Activated CD4-positive, alpha-beta T cell treated with anti-CD3 and anti-CD28 coated beads, Interleukin-2, Interleukin-4, amounts not matched to agents 100 ng/mL and 50 ng/mL, durations not matched to agents 16 hours and 8 hours (primary cell): ENCODE measurements at regions not wholly inside any gene's neighbourhood (a gene's known extent, or its start where the extent isn't known, plus 50 kb on each side); places are given as distances from the start of the nearest gene placed in this dataset.
"Not testable (repeated sequence)": the region's sequence is repeated elsewhere in the genome, so short reads cannot be mapped to it uniquely, and the experiment has no call there.

ENCODE experiments used
- DNase-seq: peaks from one replicate; pipeline ENCODE4 v3.0.0-alpha.2; 2020; ENCODE audit warnings: low spot score

DNA sequence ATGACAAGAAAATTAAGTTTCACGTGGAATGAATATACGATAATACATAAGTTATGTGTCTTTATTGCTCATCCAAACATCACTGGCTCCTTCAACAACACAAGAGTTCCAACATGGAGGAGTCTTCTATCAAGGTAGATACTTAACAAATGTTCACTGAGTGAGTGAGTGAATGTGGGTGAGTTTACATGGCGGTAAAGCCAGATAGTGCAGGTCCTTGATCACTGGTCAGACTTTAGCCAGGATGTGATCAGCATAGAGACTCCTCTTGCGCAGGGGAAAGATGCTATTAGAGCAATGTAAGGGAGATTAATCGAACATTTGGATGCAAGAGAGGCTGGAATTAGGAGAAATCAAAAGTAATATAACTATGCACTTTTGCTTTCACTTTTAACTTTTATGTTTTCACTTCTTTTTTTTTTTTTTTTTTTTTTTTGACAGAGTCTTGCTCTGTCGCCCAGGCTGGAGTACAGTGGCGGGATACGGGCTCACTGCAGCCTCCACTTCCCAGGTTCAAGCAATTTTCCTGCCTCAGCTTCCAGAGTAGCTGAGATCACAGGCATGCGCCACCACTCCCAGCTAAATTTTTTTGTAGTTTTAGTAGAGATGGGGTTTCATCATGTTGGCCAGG, 249.0 kb upstream of the ID2 start:
- no peak for DNase-seq

DNA sequence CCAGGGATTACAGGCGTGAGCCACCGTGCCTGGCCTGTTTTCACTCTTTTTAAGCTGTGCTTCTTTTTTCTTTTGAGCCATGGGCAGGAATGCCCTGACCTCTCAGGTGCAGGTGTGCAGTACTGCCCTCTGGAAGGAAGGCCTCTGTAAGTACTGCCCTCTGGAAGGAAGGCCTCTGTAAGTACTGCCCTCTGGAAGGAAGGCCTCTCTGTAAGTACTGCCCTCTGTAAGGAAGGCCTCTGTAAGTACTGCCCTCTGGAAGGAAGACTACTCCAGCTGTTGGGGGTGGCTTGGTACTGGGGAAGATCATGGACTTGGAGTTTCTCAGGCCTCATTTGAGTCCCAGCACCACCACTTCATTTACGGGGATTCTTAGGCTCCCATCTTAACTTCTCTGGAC, 248.5 kb upstream of the ID2 start:
- no peak for DNase-seq

DNA sequence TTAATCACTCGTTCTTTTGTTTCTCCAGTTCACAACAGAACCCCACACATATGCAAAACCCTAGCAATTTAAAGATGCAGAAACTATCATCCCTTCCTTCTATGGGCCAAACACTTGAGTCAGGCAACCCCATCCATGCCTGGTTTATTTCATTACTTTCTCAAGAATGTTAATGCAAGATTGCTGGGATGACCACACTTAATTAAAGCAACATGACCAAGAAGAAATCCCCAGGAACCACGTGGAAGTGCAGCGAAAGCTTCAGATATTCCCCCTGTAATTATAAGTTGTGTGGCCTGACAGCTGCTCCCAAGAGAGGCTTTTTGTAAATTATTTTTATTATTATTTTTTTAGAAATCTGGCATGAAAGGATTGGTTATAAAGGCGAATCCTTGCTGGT, 246.2 kb upstream of the ID2 start:
- no peak for DNase-seq

DNA sequence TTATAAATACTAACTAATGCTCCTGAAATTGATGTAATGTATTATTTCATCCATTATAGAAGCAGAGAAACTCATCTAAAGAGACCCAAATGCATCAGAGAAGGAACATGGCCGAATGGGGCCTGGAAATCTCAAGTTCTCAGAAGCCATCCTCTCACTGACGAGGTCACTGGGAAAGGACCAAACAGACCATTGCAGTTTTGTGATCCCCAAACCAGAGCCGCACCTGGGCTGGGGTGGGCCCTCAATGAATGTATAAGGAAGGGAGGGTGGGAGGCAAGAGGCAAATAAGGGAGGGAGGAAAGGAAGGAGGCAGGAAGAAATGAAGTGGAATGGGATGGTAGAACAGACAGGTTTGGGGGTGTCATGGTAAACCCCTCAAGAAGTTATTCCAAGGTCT, 245.3 kb upstream of the ID2 start:
- DNase-seq, result no peak

DNA sequence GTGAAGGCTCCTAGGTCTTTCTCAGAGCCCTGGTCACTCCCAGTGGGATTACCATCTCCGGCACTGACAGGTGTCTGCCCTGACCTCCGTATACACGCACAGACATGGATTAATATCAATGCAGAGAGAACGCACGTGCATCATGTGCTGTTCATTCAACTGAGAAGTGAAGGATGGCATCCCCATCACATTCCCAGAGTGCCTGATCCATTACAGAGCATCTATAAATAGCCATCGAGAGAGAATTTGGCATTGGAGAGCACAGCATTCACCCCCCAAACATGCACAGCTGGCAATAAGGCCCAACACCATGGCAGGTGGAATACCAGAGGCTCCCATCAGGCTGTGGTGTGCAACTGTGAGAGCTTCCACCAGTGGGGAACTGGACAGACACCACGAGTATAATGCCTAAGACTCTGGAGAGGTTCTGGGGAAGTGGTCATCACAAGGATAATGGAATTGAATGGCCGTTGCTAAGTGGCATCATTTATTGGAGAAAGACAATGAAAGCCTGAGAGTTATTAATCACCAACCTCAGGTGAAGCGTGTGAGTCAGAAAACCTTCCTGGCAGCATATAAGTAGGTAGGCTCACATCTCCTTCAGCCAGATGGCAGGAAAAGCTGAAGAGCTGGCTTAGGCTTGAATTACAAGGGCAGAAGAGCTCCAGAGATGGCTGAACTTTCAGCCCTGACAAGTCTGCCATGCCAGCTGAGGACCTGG, 244.5 kb upstream of the ID2 start:
- DNase-seq, result no peak

DNA sequence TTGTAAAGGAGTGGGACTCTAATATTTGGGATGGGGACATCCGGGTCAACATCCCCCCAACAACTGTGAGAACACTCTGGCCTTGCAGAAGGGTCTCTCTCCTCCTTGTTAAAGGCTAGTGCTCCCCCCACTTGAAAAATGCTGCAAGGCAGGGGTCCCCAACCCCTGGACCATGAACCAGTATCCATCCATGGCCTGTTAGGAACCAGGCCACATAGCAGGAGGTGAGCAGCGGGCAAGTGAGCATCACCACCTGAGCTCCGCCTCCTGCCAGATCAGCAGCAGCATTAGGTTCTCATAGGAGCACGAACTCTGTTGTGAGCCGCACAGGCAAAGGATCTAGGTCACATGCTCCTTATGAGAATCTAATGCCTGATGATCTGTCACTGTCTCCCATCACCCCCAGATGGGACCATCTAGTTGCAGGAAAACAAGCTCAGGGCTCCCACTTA, 243.9 kb upstream of the ID2 start:
- DNase-seq, result no peak

DNA sequence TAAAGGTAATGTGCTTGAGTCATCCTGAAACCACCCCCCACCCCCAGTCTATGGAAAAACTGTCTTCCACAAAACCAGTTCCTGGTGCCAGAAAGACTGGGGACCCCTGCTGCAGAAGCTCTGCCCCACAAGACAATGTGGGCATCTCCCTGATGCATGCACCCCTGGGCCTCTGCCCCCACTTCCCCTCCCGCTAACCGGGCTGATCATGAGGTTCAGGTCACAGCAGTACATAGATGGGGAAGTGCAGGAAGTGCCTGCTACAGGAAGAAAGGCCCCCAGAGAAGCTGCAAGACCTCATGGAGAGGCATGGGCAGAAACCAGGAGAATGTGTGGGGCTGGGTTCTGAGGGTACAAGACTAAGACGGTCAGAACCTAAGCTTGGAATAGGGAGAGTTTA, 243.4 kb upstream of the ID2 start:
- no peak for DNase-seq

DNA sequence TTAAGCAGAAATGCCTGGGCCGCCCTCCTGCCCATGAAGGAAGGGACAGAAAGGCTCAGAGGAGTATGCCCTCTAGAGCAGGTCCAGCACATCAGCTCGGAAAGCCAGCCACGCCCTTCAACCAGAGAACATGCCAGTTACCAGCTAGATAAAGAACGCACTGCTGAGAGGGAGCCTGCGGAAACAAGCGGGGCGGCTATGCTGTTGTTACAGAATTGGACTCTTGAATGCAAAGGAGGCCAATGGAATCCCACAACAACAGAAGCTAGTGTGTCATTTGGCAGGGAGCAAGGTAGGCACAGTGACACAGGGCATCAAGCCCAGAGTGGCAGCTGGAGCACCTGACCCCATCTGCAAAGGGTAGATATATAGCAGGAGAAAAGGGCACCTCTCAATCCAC, 242.9 kb upstream of the ID2 start:
- DNase-seq, result no peak

DNA sequence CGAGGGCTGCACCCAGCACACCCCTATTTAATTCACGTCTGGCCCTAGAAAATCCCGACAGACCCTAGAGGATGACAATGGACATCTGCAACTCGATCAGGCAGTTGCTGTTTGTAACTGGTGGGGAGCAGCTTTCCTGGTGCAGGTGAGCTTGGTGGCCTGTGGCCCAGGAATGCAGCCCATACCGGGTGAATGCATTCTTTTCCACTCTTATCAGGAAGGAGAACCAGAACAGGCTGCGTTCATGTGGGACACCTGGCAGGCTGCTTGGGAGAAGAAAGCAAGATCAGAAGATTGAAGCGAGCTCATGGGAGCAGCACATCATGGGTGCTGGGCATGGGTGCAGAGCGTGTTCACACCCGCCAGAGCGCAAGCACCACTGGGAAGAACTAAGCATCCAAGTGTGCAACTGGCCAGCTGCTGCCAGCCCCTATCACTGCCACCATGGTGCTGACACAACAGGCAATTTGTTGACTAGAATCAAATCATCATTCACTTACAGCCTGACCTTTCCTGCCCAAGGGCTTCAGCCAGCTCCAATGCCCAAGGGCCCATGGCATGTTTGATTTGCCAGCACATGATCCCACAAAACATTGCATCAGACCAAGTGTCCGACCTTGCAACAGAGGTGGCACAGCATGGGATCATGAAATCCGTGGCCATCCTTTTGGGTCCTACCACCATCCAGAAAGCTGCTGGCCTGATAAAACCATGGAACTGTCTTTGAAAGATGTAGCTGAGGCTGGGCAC, 241.7 kb upstream of the ID2 start:
- no peak for DNase-seq

DNA sequence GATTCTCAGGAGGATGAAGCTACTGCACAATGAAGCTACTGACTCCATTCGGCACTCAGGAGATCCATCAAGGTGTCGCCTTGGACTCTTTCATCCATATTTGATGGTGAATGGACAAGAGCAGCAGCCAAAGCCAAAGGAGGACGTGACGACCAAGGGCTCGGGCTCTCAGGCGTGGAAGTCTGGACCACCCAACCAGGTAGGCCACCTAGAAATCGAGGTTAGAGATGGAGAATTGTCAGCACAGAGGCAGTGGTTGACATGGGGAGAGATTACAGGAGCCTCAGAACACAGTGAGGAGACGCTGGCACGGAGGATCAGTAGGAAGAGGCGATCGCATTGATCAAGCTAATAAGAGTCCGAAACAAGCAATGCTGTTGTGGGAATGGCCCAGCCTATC, 240.5 kb upstream of the ID2 start:
- no peak for DNase-seq

DNA sequence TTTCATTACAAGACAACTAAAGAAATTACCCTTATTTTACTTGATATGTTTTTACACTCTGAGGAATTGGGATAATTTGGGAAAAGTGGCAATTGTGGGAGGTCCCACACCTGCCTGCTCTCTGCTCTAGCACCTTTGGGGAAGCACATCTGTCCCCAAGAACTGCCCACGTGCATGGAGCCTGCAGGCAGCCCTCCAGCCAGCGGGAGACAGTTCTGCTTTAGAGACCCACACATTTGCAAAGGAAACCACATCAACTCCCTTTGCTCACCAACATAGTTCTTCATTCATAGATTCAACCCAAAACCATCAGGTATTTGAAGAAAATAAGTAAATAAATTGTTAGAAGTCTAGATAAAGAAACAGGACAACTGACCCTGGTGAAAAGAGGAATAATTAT, 239.9 kb upstream of the ID2 start:
- no peak for DNase-seq

DNA sequence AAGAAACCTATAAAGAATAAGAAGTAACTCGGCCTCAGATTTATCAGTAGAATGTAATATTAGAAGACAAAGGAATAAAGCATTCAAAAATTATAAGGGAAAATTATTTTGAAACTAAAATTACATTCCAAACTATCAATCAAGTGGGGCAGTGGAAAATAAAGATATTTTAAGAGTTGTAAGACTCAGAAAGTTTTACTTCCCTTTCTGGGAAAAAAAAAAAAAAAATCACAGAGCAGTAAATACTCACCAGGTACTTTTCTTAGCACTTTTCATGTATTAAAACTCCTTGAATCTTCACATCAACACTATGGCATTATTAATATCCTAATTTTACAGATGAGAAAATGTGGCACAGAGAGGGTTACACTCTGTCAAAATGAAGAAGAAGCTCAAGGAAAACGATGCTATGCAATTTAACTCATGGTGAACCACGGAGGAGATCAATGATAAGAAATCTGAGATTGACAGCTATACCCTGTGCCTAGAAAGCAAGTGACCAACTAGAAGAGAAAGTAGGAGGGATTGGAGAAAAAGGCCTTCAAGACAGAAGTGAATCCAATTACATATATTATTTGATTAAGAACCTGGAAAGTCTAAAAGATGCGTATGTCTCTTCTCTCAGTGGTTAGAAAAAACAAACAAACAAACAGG, 238.9 kb upstream of the ID2 start:
- DNase-seq, result no peak

DNA sequence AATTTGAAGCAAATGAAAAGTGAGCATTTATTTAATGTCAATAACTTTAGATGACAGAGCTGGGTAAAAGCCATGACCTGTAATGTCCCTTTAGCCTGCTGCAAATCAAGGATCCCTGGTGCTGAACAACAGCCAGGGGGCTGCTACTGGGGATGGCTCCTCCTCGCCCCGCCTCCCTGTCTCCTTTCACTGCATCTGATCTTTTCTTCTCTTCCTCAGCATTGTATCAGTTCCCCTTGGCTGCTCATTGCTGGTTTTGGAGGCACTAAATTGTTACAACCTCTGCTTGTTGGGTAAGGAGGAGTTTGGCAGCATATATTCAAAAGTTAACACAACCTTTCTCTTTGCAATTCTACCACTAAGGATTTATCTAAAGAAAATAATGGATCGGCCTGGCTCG, 236.3 kb upstream of the ID2 start:
- DNase-seq, result no peak

DNA sequence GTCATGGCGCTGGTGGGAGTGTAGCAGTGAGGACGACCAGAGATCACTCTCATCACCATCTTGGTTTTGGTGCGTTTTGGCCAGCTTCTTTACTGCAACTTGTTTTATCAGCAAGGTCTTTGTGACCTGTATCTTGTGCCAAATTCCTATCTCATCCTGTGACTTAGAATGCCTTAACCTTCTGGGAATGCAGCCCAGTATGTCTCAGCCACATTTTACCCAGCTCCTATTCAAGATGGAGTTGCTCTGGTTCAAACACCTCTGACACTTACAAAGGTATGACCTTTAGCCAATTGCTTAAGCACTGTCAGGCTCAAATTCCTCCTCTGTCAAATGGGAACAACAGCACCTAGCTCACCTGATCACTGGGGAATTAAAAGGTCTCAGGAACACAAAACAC, 235.1 kb upstream of the ID2 start:
- DNase-seq, result not testable (repeated sequence)

DNA sequence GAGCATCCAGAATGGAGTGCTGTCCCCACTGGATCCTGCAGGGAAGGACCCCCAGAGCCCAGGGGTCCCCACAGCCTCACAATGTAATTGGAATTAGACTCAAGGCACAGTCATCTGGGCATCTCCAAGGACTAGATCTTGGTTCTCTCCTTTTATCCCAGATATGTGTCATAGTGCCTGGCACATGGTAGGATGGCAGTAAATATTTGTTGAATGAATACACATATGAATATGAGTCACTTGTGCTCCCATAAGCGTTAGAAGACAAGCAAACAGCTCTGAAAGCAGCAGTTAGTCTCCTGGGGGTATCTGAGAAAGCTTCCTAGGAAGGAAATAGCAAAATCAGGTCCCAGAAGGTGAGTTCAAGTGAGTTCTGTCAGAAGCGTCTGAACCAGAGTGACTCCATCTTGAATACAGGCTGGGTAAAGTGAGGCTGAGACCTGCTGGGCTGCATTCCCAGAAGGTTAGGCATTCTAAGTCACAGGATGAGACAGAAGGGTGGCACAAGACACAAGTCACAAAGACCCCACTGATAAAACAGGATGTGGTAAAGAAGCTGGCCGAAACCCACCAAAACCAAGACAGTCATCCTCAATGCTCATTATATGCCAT, 234.1 kb upstream of the ID2 start:
- no peak for DNase-seq

DNA sequence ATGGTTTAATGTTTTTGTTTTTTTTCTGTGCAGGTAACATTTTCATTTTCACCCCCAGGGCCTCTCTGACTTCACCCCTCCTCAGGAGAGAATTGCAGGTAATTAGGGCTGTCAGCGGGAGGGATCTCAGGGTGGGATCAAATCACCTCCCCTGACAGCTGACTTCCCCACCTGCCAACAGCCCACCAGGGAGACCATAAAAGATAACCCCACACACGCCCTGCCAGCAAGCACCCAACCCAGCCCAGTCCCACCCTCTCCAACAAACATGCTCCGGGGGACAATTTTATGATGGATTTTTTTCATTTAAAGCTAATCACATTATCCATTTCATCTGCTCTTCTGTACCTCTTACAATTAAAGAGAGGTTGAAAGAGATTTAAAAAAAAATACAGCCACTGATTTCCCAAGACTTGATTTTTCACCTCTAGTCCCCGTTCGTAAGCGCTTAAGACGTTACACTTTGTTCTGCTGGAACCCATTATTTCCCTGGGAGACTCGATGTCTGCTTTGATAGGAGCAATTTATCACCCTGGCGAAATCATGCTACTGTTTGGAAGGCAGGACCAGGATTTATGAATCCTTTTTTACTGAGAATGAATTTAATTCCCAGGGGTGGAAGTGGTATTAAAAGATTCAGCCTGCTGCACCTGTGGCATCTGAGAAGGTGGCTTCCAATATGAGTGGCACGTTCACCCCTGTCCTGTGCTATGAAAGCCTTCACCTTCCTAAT, 232.9 kb upstream of the ID2 start:
- DNase-seq, result no peak

DNA sequence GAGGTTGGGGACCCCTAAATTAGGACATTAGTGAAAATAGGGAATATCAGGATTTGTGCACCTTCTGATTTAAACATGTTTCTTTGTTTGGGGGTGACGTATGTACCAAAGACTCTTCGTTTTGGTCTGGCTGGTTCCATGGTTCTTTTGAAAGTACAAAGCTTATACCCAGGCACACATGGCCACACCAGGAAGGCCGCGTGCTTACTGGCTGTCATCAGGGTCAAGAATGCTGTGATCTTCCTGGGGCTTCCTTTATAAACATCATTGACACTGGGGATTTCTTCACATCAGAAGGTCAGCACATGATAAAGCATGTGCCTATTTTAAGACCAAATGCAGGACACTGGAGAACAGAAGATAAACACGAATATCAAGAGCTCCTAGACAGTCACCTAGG, 230.6 kb upstream of the ID2 start:
- no peak for DNase-seq

DNA sequence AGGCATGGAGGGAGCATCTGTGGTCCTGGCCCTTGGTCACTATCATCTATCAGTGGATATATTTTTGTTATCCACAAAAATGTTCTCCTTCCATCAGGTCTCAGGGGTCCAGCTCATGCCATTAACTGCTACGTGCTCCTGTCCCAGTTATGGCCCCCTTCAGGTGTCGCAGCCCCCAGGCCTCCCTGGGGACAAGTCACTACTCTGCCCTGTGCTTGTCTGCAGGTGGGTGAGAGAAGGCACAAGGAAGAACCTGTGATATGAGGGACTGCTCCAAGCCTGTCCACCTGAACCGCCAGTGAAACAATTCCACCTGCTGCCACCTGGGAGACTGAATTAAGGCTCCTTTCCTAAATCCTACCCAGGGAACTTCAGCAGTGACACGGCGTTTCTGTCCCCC, 229.6 kb upstream of the ID2 start:
- DNase-seq, result no peak

DNA sequence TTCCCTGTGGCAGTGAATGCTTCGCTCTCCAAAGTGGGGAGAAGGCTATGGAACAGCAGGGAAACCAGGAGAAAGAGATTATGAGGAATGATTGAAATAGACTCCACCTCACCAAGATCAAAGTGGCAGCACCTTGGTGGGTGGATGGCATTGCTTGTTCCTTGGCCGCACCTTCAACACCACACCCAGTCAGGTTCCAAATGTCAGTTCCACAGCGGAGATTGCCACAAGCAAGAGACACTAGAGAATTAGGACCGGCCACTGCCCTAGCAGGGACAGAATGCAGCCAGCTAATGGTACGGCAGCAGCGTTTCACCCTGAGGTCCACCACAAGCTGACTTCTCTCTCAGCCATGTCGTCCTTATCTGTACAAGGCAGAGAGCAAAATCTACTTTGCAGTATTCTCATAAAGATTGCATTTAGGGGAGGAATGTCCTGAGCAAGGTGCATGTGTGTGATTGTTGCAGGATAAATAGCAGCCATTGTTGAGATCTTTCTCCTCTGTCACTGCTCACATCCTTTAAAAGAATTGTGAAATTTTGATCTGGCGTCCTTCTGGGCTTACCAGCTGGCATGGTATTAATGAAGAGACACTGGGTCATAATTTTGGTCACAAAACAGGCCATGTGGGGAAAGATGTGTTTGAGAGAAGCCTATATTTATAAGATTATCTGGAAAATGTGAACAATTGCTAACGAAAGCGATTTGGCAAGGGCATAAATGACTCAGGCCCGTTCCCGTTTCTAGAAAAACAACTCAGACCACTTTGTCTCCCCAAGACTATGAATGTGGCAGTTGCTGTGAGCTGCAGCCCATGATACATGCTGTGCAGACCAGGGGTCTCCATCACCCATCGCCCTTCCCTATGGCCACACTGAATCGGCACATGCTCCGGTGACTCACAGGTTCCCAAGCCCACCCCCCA, 228.6 kb upstream of the ID2 start:
- no peak for DNase-seq

DNA sequence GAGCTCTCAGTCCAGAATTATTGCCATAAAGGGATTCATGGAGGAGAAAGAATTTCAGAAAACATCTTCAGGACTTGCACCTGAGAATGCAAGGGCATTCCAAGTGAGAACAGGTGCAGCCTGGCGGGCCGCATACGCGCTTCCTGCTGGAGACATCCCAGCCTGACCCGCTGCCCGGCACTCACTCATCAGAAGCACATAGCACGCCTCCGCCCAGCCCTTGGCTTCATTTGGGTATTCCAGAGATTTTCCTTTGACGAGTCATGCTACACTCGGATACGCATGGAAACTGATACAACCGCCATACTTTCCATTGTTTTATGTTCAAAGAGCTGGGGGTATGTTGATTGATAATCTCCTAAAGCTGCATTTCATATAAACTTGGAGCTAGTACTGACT, 228.0 kb upstream of the ID2 start:
- DNase-seq, result no peak

DNA sequence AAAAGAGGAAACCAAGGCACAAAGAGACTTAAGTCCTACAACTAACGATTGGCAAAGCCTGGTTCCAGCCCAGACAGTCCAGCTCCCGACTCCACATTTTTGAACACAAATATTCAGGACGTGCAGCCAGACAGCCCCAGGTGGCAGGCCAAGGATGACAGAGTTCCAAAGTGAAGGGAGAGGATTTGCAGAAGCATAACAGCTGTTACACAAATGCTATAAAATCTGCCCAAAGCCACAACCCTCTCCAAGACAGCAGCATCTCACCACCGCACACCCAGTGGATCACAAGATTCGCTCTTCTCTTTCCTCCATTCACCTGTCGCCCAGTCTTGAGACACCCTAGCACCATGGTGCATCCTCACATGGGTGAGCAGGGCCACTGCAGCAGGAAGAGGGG, 227.1 kb upstream of the ID2 start:
- no peak for DNase-seq
